A549 (cell line): ENCODE measurements at regions not wholly inside any gene's neighbourhood (a gene's known extent, or its start where the extent isn't known, plus 50 kb on each side); places are given as distances from the start of the nearest gene placed in this dataset.

ENCODE experiments used
- ATAC-seq, 2 experiments: fragments of 200-7000 bp in 1 of 2; fragments of >200 bp in 1 of 2; cut with Nextera tagmentation in 1 of 2; cut with Tn5 transposase in 1 of 2; 3 replicates each; pipeline versions ENCODE4 v1.8.0 to v1.9.1; 2018 to 2020; ENCODE audit warnings: mild to moderate bottlenecking in 1 of 2, moderate library complexity in 1 of 2
- CTCF ChIA-PET: fragments of 300-600 bp; sonication (Branson Sonifier 250); formaldehyde crosslinking; extraction: SDS; loops from one replicate; lab custom pipeline; 2021; ENCODE audit warnings: antibody characterized with exemption, inconsistent platforms; lab: Yijun Ruan, JAX
- POLR2A ChIA-PET: fragments of 350-600 bp; formaldehyde crosslinking; extraction: SDS; loops from one replicate; lab custom pipeline; 2021; ENCODE audit warnings: antibody characterized with exemption, inconsistent platforms; lab: Yijun Ruan, JAX
- DNase-seq, 2 experiments: peaks; one replicate each; pipeline versions ENCODE4 v3.0.0 to v3.0.0-alpha.2; 2011 to 2016; ENCODE audit warnings: low read depth in 1 of 2, low spot score in 1 of 2
- FAIRE-seq: peaks from 2 replicates; lab custom pipeline; 2011; peaks lifted over from hg19 to GRCh38; lab: Jason Lieb, UNC
- H3K27ac ChIP-seq, 2 experiments: fragments of >200 bp; sonication (Bioruptor Twin); formaldehyde crosslinking; 3 replicates each; pipeline ENCODE4 v1.5.1; 2016 to 2017
- H3K4me1 ChIP-seq: fragments of >200 bp; sonication (Bioruptor Twin); formaldehyde crosslinking; 3 replicates; pipeline ENCODE4 v1.6.1; 2016
- H3K4me2 ChIP-seq: fragments of >200 bp; sonication (Bioruptor Twin); formaldehyde crosslinking; 3 replicates; pipeline ENCODE4 v1.6.1; 2016
- H3K4me3 ChIP-seq: fragments of >200 bp; sonication (Bioruptor Twin); formaldehyde crosslinking; 3 replicates; pipeline ENCODE4 v1.5.1; 2016
- H3K9me3 ChIP-seq: fragments of >200 bp; sonication (Bioruptor Twin); formaldehyde crosslinking; 3 replicates; pipeline ENCODE4 v1.6.1; 2016
- BCL3 ChIP-seq: fragments of >200 bp; sonication (Bioruptor Twin); formaldehyde crosslinking; IDR thresholded peaks from 3 replicates; pipeline ENCODE4 v1.6.1; 2016
- CBX2 ChIP-seq: fragments of 200-600 bp; sonication (generic); IDR thresholded peaks from 2 replicates; pipeline ENCODE4 v1.6.1; 2016; ENCODE audit warnings: low read depth, mild to moderate bottlenecking, borderline replicate concordance
- CEBPB ChIP-seq, 2 experiments: fragments of >200 bp in 1 of 2; sonication (Bioruptor Twin) in 1 of 2; formaldehyde crosslinking in 1 of 2; IDR thresholded peaks; 2 replicates each; pipeline ENCODE4 v1.6.1; 2012 to 2016
- CHD2 ChIP-seq: fragments of 150-350 bp; IDR thresholded peaks from 2 replicates; pipeline ENCODE4 v1.6.1; 2014; ENCODE audit warnings: low read length; ENCODE audit not compliant: partially characterized antibody
- CHD4 ChIP-seq: fragments of 200-600 bp; sonication (generic); IDR thresholded peaks from 2 replicates; pipeline ENCODE4 v1.6.1; 2016; ENCODE audit warnings: antibody characterized with exemption, mild to moderate bottlenecking, borderline replicate concordance
- E2F6 ChIP-seq: IDR thresholded peaks from 2 replicates; pipeline ENCODE4 v1.6.1; 2012; ENCODE audit warnings: low read depth, borderline replicate concordance
- ESRRA ChIP-seq: fragments of 150-350 bp; IDR thresholded peaks from 2 replicates; pipeline ENCODE4 v1.6.1; 2014; ENCODE audit warnings: mild to moderate bottlenecking, low read length, borderline replicate concordance
- FOXS1 ChIP-seq: fragments of 250-450 bp; sonication (Bioruptor Pico); IDR thresholded peaks from 2 replicates; pipeline ENCODE4 v1.5.0; 2020; ENCODE audit warnings: mild to moderate bottlenecking, moderate library complexity
- HEYL ChIP-seq: fragments of 250-450 bp; sonication (Bioruptor Pico); IDR thresholded peaks from 2 replicates; pipeline ENCODE4 v1.8.0; 2021; ENCODE audit warnings: mild to moderate bottlenecking, moderate library complexity
- HOXA7 ChIP-seq: fragments of 250-450 bp; sonication (Bioruptor Pico); IDR thresholded peaks from 2 replicates; pipeline ENCODE4 v1.5.0; 2020; ENCODE audit warnings: mild to moderate bottlenecking, moderate library complexity
- JUN ChIP-seq, 2 experiments: fragments of >200 bp; sonication (Bioruptor Twin); formaldehyde crosslinking; IDR thresholded peaks; 2 replicates in 1 of 2; 3 replicates in 1 of 2; pipeline ENCODE4 v1.6.1; 2016 to 2017
- JUNB ChIP-seq: fragments of >200 bp; sonication (Bioruptor Twin); formaldehyde crosslinking; IDR thresholded peaks from 2 replicates; pipeline ENCODE4 v1.6.1; 2016
- MYC ChIP-seq: IDR thresholded peaks from 2 replicates; pipeline ENCODE4 v1.6.1; 2012; ENCODE audit warnings: mild to moderate bottlenecking, inconsistent platforms, low read length, improper control_type of control experiment, borderline replicate concordance
- NR3C1 ChIP-seq: fragments of >200 bp; sonication (Bioruptor Twin); formaldehyde crosslinking; IDR thresholded peaks from 3 replicates; pipeline ENCODE4 v1.6.1; 2017
- PHF8 ChIP-seq: fragments of 200-600 bp; sonication (generic); IDR thresholded peaks from 2 replicates; pipeline ENCODE4 v1.6.1; 2016; ENCODE audit warnings: low read depth, mild to moderate bottlenecking, antibody characterized with exemption, moderate library complexity, borderline replicate concordance
- POLR2AphosphoS2 ChIP-seq: conservative IDR thresholded peaks from 2 replicates; pipeline ENCODE4 v1.6.1; 2012; ENCODE audit warnings: low read length, improper control_type of control experiment, inconsistent platforms
- RAD21 ChIP-seq, 2 experiments: fragments of >200 bp in 1 of 2; sonication (Bioruptor Twin) in 1 of 2; formaldehyde crosslinking in 1 of 2; IDR thresholded peaks in 1 of 2; conservative IDR thresholded peaks in 1 of 2; 2 replicates in 1 of 2; 3 replicates in 1 of 2; pipeline ENCODE4 v1.6.1; 2012 to 2018; ENCODE audit warnings: inconsistent platforms in 1 of 2
- TFCP2L1 ChIP-seq: fragments of 250-450 bp; sonication (Bioruptor Pico); IDR thresholded peaks from 2 replicates; pipeline ENCODE4 v1.5.0; 2021; ENCODE audit warnings: mild to moderate bottlenecking
- TP53 ChIP-seq: fragments of 250-450 bp; sonication (Bioruptor Pico); IDR thresholded peaks from 2 replicates; pipeline ENCODE4 v1.5.0; 2021; ENCODE audit warnings: mild to moderate bottlenecking, moderate library complexity
- ZNF302 ChIP-seq: fragments of 250-450 bp; sonication (Bioruptor Pico); IDR thresholded peaks from 2 replicates; pipeline ENCODE4 v1.9.0; 2021; ENCODE audit warnings: inconsistent platforms, mild to moderate bottlenecking, moderate library complexity
- WGBS: methylation state at CpG from one replicate; pipeline ENCODE4 v1.1.6; 2017; ENCODE audit errors: missing lambda C conversion rate; 5-methylcytosine and 5-hydroxymethylcytosine counted together
- TF ChIP-seq, protein P1 (sequence below): fragments of 250-450 bp; sonication (Bioruptor Pico); IDR thresholded peaks from 2 replicates; pipeline ENCODE4 v1.5.0; 2020; ENCODE audit warnings: low read depth, mild to moderate bottlenecking, moderate library complexity
- TF ChIP-seq, protein P2 (sequence below): fragments of 200-600 bp; sonication (generic); IDR thresholded peaks from 2 replicates; pipeline ENCODE4 v1.6.1; 2016; ENCODE audit warnings: antibody characterized with exemption, mild to moderate bottlenecking, moderate library complexity

DNA sequence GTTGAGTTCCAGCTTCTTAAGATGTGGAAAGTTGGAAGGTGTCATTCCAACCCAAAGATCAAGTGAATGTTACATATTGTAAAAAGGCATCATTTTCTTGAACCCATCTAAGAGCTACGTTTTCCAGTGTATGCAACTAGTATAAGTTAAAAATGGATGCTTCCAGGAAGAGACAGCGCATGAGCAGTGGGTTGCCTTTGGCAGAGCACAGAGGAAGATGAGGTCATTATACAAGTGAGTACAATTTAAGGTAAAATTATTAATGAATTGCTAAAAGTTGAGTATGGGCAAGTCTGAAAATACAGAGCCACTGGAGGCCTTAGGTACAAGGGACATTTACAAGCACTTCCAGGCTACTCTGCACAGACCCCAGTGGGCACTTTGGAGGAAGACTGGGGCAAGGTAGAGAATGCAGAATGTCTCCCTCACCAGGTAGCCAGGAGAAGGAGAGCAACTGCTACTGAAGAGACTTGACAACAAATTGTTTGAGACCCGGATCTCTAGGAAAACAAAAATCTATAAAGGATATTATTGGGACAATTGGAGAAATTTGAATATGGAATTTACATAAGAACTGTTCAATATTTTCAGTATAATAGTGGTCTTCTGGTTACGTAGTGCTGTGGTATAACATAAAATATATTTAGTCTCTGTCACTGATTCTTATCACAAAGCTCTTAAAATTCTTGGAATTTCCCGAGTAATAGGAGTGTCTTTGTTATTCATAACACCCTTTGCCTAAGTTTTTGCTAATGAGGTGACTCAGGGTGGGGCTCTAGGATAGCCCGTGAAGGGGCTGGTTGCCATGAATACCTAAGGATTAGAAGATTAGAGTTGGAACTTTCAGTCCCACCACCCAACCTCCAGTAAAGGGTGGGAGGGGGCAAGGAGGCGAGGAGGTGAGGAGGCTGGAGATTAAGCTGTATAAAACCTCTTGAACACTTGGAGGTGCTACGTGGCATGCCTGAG, 129.9 kb upstream of the FER start:
- no peaks in the 10 kb centered on the region for H3K4me1 ChIP-seq
- DNase-seq (no peak), ATAC-seq (no peak), FAIRE-seq (no peak)
- no peak overlapping the region for H3K4me3 ChIP-seq
- POLR2A ChIA-PET = no interaction called here
- TF ChIP-seq FOXS1 (CRISPR knock-in tag) = no peak
- no peak for TF ChIP-seq MYC
- WGBS = 15% methylated on average over 8 of the region's 8 CpGs
- no peak overlapping the region for H3K4me2 ChIP-seq
- no peaks in the 10 kb centered on the region for H3K9me3 ChIP-seq
- CTCF ChIA-PET = interaction anchor here (1.3 kb wide), 1 partner anchor 10 kb away, joined by 3 read pairs; no protein-coding TSS in a partner anchor
- no peak overlapping the region for H3K27ac ChIP-seq

- no peak for ATAC-seq
- FAIRE-seq = no peak
- CTCF ChIA-PET = no interaction called here
These were observed 132.5 kb upstream of the FER start for GRCh38 chr5:108615216-108615615.

DNA sequence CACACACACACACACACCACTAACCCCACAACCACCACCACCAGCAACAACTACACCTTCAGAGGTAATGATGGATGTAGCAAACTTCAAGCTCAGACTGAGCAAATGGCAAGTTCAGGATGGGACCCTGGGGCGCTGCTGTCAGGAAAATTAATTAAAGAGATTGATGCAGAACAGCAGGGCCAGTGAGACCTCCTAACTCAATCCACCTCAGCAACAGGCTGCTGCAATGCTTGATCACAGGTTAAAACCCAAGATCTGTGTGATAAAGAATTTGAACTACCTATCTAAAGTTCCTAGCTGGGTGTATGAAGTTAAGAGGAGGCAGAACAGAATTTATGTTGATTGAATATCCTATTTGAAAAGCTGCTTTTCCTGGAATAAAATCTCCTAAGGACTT, 140.3 kb upstream of the FER start:
- CTCF ChIA-PET = interaction anchor here (0.6 to 1.1 kb wide), 2 partner anchors 11 to 529 kb away, joined by 3 read pairs; no protein-coding TSS in a partner anchor
- FAIRE-seq = no peak
- no peaks in the 10 kb centered on the region for H3K4me1 ChIP-seq
- WGBS = 17% methylated on average over 1 of the region's 1 CpG
- TF ChIP-seq CBX2 (no peak), HOXA7 (CRISPR knock-in tag) (no peak), ESRRA (no peak), HEYL (no peak), CHD2 (no peak)
- TF ChIP-seq, protein P1, sequence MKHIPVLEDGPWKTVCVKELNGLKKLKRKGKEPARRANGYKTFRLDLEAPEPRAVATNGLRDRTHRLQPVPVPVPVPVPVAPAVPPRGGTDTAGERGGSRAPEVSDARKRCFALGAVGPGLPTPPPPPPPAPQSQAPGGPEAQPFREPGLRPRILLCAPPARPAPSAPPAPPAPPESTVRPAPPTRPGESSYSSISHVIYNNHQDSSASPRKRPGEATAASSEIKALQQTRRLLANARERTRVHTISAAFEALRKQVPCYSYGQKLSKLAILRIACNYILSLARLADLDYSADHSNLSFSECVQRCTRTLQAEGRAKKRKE (CRISPR knock-in tag) = no peak
- TF ChIP-seq, protein P2, sequence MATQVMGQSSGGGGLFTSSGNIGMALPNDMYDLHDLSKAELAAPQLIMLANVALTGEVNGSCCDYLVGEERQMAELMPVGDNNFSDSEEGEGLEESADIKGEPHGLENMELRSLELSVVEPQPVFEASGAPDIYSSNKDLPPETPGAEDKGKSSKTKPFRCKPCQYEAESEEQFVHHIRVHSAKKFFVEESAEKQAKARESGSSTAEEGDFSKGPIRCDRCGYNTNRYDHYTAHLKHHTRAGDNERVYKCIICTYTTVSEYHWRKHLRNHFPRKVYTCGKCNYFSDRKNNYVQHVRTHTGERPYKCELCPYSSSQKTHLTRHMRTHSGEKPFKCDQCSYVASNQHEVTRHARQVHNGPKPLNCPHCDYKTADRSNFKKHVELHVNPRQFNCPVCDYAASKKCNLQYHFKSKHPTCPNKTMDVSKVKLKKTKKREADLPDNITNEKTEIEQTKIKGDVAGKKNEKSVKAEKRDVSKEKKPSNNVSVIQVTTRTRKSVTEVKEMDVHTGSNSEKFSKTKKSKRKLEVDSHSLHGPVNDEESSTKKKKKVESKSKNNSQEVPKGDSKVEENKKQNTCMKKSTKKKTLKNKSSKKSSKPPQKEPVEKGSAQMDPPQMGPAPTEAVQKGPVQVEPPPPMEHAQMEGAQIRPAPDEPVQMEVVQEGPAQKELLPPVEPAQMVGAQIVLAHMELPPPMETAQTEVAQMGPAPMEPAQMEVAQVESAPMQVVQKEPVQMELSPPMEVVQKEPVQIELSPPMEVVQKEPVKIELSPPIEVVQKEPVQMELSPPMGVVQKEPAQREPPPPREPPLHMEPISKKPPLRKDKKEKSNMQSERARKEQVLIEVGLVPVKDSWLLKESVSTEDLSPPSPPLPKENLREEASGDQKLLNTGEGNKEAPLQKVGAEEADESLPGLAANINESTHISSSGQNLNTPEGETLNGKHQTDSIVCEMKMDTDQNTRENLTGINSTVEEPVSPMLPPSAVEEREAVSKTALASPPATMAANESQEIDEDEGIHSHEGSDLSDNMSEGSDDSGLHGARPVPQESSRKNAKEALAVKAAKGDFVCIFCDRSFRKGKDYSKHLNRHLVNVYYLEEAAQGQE = no peak
- TF ChIP-seq, all 56 proteins: peak for 0
- Histone ChIP-seq H3K4me3 (no peak overlapping the region), H3K27ac (no peak overlapping the region), H3K9me3 (no peaks in the 10 kb centered on the region), H3K4me2 (no peak overlapping the region)
- ATAC-seq (no peak), DNase-seq (no peak)
- POLR2A ChIA-PET = no interaction called here

More at GRCh38 chr5:108615216-108615615, 132.5 kb upstream of the FER start:
- Histone ChIP-seq H3K9me3 (no peaks in the 10 kb centered on the region), H3K4me3 (no peak overlapping the region), H3K27ac (no peak overlapping the region), H3K4me1 (no peaks in the 10 kb centered on the region), H3K4me2 (no peak overlapping the region)
- POLR2A ChIA-PET = no interaction called here
- 27% methylated on average over 2 of the region's 2 CpGs for WGBS
- no peak for TF ChIP-seq POLR2AphosphoS2
- no peak for TF ChIP-seq TFCP2L1 (CRISPR knock-in tag)
- TF ChIP-seq RAD21 (conservative IDR thresholded peaks at IDR 0.05 in 1 of 2, IDR thresholded peaks at IDR 0.05 in 1 of 2) = no peak
- DNase-seq = no peak

DNA sequence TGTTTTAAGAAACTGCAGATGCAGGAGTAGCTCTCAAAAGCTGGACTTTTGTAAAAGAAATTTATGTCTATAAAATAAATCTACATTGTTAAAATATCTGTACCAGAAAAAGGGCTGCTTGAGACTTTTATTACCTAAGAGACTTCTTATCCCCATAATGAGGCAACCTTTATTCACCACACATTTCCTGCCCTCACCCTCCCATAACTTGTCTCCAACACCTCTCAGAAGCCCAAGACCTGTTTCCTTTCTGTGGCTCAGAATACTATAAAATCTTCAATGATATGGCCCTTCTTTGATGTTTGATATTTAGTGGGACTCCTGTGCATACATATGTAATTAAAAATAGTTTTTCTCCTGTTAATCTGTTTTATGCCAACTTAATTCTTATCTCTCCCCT, 141.5 kb upstream of the FER start:
- DNase-seq = no peak
- ChIA-PET CTCF (no interaction called here), POLR2A (no interaction called here)
- ATAC-seq = no peak
- no peak for TF ChIP-seq CHD4
- TF ChIP-seq POLR2AphosphoS2 = no peak
- no peak for TF ChIP-seq JUNB
- TF ChIP-seq TP53 (CRISPR knock-in tag) = no peak
- no peak for TF ChIP-seq JUN (IDR thresholded peaks at IDR 0.05)
- TF ChIP-seq ZNF302 = no peak
- no peak for TF ChIP-seq NR3C1
- no peak for TF ChIP-seq ESRRA
- TF ChIP-seq PHF8 = no peak
- TF ChIP-seq E2F6 = no peak
- TF ChIP-seq CBX2 = no peak
- TF ChIP-seq CEBPB (IDR thresholded peaks at IDR 0.05) = no peak
- TF ChIP-seq BCL3 = no peak
- TF ChIP-seq RAD21 (conservative IDR thresholded peaks at IDR 0.05 in 1 of 2, IDR thresholded peaks at IDR 0.05 in 1 of 2) = no peak
- H3K4me2 ChIP-seq = no peak overlapping the region
- FAIRE-seq = no peak
- no peak overlapping the region for H3K4me3 ChIP-seq
- no peaks in the 10 kb centered on the region for H3K9me3 ChIP-seq
- H3K27ac ChIP-seq = no peak overlapping the region
- H3K4me1 ChIP-seq = no peaks in the 10 kb centered on the region
